ENCODE measurements at regions not wholly inside any gene's neighbourhood (a gene's known extent, or its start where the extent isn't known, plus 50 kb on each side); places are given as distances from the start of the nearest gene placed in this dataset.

- TF ChIP-seq CTCF (conservative IDR thresholded peaks at IDR 0.05; ENCODE audit: low read depth, low read length) (no peak), EZH2 (IDR thresholded peaks at IDR 0.05; ENCODE audit: borderline replicate concordance, low read depth, low read length, poor library complexity, severe bottlenecking) (no peak)
- H3K9me3 ChIP-seq (ENCODE audit: low read depth, low read length, poor library complexity, severe bottlenecking) = no peaks in the 10 kb centered on the region
- no peaks in the 10 kb centered on the region for H3K36me3 ChIP-seq (ENCODE audit: insufficient read depth, low read length, poor library complexity, severe bottlenecking)
- no peak overlapping the region for H3K27ac ChIP-seq (ENCODE audit: low read depth, low read length, poor library complexity, severe bottlenecking)
- BruUV-seq (replicated peaks) = no TSS peak
- no peak for DNase-seq (ENCODE audit: low spot score)
- no peak overlapping the region for H3K4me3 ChIP-seq (ENCODE audit: low read depth, low read length, poor library complexity, severe bottlenecking)
- H3K4me1 ChIP-seq (ENCODE audit: insufficient read depth, low read length, poor library complexity, severe bottlenecking) = no peaks in the 10 kb centered on the region
- intact Hi-C loops (cut with micrococcal nuclease; ENCODE audit: unreplicated experiment) = no loop called here
- CTCF ChIA-PET = no interaction called here
- no peaks in the 10 kb centered on the region for H3K27me3 ChIP-seq (replicated peaks; ENCODE audit: insufficient read depth, low read depth, low read length, poor library complexity)
- POLR2A ChIA-PET (ENCODE audit: low non-redundant PET) = no interaction called here
These were observed 60.5 kb upstream of the TEX51 start for GRCh38 chr2:126837966-126838715.

GRCh38 chr2:126838716-126838985 lies 60.0 kb upstream of the TEX51 start:
- Histone ChIP-seq H3K27me3 (replicated peaks; ENCODE audit: insufficient read depth, low read depth, low read length, poor library complexity) (peaks cover under 1% of the 10 kb centered on the region), H3K4me3 (ENCODE audit: low read depth, low read length, poor library complexity, severe bottlenecking) (no peak overlapping the region), H3K36me3 (ENCODE audit: insufficient read depth, low read length, poor library complexity, severe bottlenecking) (no peaks in the 10 kb centered on the region), H3K4me1 (ENCODE audit: insufficient read depth, low read length, poor library complexity, severe bottlenecking) (no peaks in the 10 kb centered on the region), H3K27ac (ENCODE audit: low read depth, low read length, poor library complexity, severe bottlenecking) (no peak overlapping the region), H3K9me3 (ENCODE audit: low read depth, low read length, poor library complexity, severe bottlenecking) (no peaks in the 10 kb centered on the region)
- intact Hi-C loops (cut with micrococcal nuclease; ENCODE audit: unreplicated experiment) = no loop called here
- TF ChIP-seq EZH2 (IDR thresholded peaks at IDR 0.05; ENCODE audit: borderline replicate concordance, low read depth, low read length, poor library complexity, severe bottlenecking) = no peak
- TF ChIP-seq CTCF (conservative IDR thresholded peaks at IDR 0.05; ENCODE audit: low read depth, low read length) = no peak
- CTCF ChIA-PET = no interaction called here
- no TSS peak for BruUV-seq (replicated peaks)
- POLR2A ChIA-PET (ENCODE audit: low non-redundant PET) = no interaction called here
- DNase-seq (ENCODE audit: low spot score) = no peak

- Histone ChIP-seq H3K36me3 (ENCODE audit: insufficient read depth, low read length, poor library complexity, severe bottlenecking) (no peaks in the 10 kb centered on the region), H3K4me1 (ENCODE audit: insufficient read depth, low read length, poor library complexity, severe bottlenecking) (no peaks in the 10 kb centered on the region), H3K27me3 (replicated peaks; ENCODE audit: insufficient read depth, low read depth, low read length, poor library complexity) (peaks cover 7% of the 10 kb centered on the region), H3K4me3 (ENCODE audit: low read depth, low read length, poor library complexity, severe bottlenecking) (no peak overlapping the region), H3K9me3 (ENCODE audit: low read depth, low read length, poor library complexity, severe bottlenecking) (no peaks in the 10 kb centered on the region), H3K27ac (ENCODE audit: low read depth, low read length, poor library complexity, severe bottlenecking) (no peak overlapping the region)
- no TSS peak for BruUV-seq (replicated peaks)
- intact Hi-C loops (cut with micrococcal nuclease; ENCODE audit: unreplicated experiment) = no loop called here
- no peak for DNase-seq (ENCODE audit: low spot score)
- ChIA-PET CTCF (no interaction called here), POLR2A (ENCODE audit: low non-redundant PET) (no interaction called here)
- TF ChIP-seq CTCF (conservative IDR thresholded peaks at IDR 0.05; ENCODE audit: low read depth, low read length) (no peak), EZH2 (IDR thresholded peaks at IDR 0.05; ENCODE audit: borderline replicate concordance, low read depth, low read length, poor library complexity, severe bottlenecking) (no peak)
These were observed 58.9 kb upstream of the TEX51 start for GRCh38 chr2:126839796-126840195.

Measured in A673 (cell line).